ENCODE measurements at regions not wholly inside any gene's neighbourhood (a gene's known extent, or its start where the extent isn't known, plus 50 kb on each side); places are given as distances from the start of the nearest gene placed in this dataset.
"Not testable (repeated sequence)": the region's sequence is repeated elsewhere in the genome, so short reads cannot be mapped to it uniquely, and the experiment has no call there.

- H3K27me3 ChIP-seq (replicated peaks in 1 of 2; ENCODE audit: control insufficient read depth in 2 of 2, extremely low read depth in 1 of 2, insufficient read depth in 2 of 2, low read length in 1 of 2), result no peaks in the 10 kb centered on the region
- no peaks in the 10 kb centered on the region for H3K4me1 ChIP-seq (ENCODE audit: control insufficient read depth in 1 of 2, extremely low read depth in 1 of 2, insufficient read depth in 2 of 2, low read length in 2 of 2)
- no peak overlapping the region for H3K27ac Mint-ChIP-seq
- POLR2A ChIA-PET, result interaction anchor here in 1 of 2 donors (0.9 kb wide), 1 partner anchor 9 kb away, joined by 4 read pairs; no protein-coding TSS in a partner anchor
- H3K4me1 Mint-ChIP-seq, result no peaks in the 10 kb centered on the region
- H3K27ac ChIP-seq (ENCODE audit: low read length), result no peak overlapping the region
- CTCF ChIA-PET, result no interaction called here
- H3K36me3 Mint-ChIP-seq, result no peaks in the 10 kb centered on the region
- DNase-seq, result no peak
- no peak overlapping the region for H3K4me3 ChIP-seq (ENCODE audit: control insufficient read depth in 1 of 2, extremely low read depth in 1 of 2, low read length in 1 of 2)
- no peak for ATAC-seq (replicated peaks in 1 of 4)
- no peaks in the 10 kb centered on the region for H3K27me3 Mint-ChIP-seq
- peaks cover 0 to 6% (median 0%) of the 10 kb centered on the region in 3 donors for H3K9me3 Mint-ChIP-seq
- H3K36me3 ChIP-seq (ENCODE audit: control insufficient read depth in 2 of 2, extremely low read depth in 1 of 2, insufficient read depth in 1 of 2, low read length in 1 of 2), result no peaks in the 10 kb centered on the region
- no CpG with 5 or more reads among the region's 1 CpG for WGBS (ENCODE audit: insufficient coverage)
- H3K4me3 Mint-ChIP-seq, result no peak overlapping the region
- no peaks in the 10 kb centered on the region for H3K9me3 ChIP-seq
Observed at GRCh38 chr2:13266166-13266565, 549.4 kb downstream of the TRIB2 start.

GRCh38 chr2:13284688-13285087, 568.0 kb downstream of the TRIB2 start:
- H3K36me3 ChIP-seq (ENCODE audit: control insufficient read depth in 2 of 2, extremely low read depth in 1 of 2, insufficient read depth in 1 of 2, low read length in 1 of 2), result no peaks in the 10 kb centered on the region
- ATAC-seq (replicated peaks in 1 of 4), result no peak
- H3K27me3 ChIP-seq (replicated peaks in 1 of 2; ENCODE audit: control insufficient read depth in 2 of 2, extremely low read depth in 1 of 2, insufficient read depth in 2 of 2, low read length in 1 of 2), result no peaks in the 10 kb centered on the region
- WGBS (ENCODE audit: insufficient coverage), result 78% methylated on average over 8 of the region's 8 CpGs
- no peak overlapping the region for H3K4me3 ChIP-seq (ENCODE audit: control insufficient read depth in 1 of 2, extremely low read depth in 1 of 2, low read length in 1 of 2)
- DNase-seq, result no peak
- no peaks in the 10 kb centered on the region for H3K4me1 Mint-ChIP-seq
- H3K4me1 ChIP-seq (ENCODE audit: control insufficient read depth in 1 of 2, extremely low read depth in 1 of 2, insufficient read depth in 2 of 2, low read length in 2 of 2), result no peaks in the 10 kb centered on the region
- H3K4me3 Mint-ChIP-seq, result no peak overlapping the region
- H3K27ac Mint-ChIP-seq, result no peak overlapping the region
- no peaks in the 10 kb centered on the region for H3K9me3 ChIP-seq
- peaks cover 0 to 3% of the 10 kb centered on the region in 2 donors for H3K27me3 Mint-ChIP-seq
- H3K36me3 Mint-ChIP-seq, result no peaks in the 10 kb centered on the region
- POLR2A ChIA-PET, result no interaction called here
- H3K9me3 Mint-ChIP-seq, result peaks cover 0 to 4% (median 0%) of the 10 kb centered on the region in 3 donors
- H3K27ac ChIP-seq (ENCODE audit: low read length), result no peak overlapping the region
- CTCF ChIA-PET, result no interaction called here

- Mint-ChIP-seq H3K4me1 (no peaks in the 10 kb centered on the region), H3K9me3 (peaks cover 0 to 4% (median 0%) of the 10 kb centered on the region in 3 donors), H3K27ac (no peak overlapping the region), H3K27me3 (no peaks in the 10 kb centered on the region), H3K4me3 (no peak overlapping the region), H3K36me3 (no peaks in the 10 kb centered on the region)
- Histone ChIP-seq H3K27me3 (replicated peaks in 1 of 2; ENCODE audit: control insufficient read depth in 2 of 2, extremely low read depth in 1 of 2, insufficient read depth in 2 of 2, low read length in 1 of 2) (no peaks in the 10 kb centered on the region), H3K36me3 (ENCODE audit: control insufficient read depth in 2 of 2, extremely low read depth in 1 of 2, insufficient read depth in 1 of 2, low read length in 1 of 2) (no peaks in the 10 kb centered on the region), H3K4me3 (ENCODE audit: control insufficient read depth in 1 of 2, extremely low read depth in 1 of 2, low read length in 1 of 2) (no peak overlapping the region), H3K27ac (ENCODE audit: low read length) (no peak overlapping the region), H3K4me1 (ENCODE audit: control insufficient read depth in 1 of 2, extremely low read depth in 1 of 2, insufficient read depth in 2 of 2, low read length in 2 of 2) (no peaks in the 10 kb centered on the region), H3K9me3 (no peaks in the 10 kb centered on the region)
- no peak for ATAC-seq (replicated peaks in 1 of 4)
- no peak for DNase-seq
- ChIA-PET CTCF (no interaction called here), POLR2A (no interaction called here)
Observed at GRCh38 chr2:13289310-13289709, 572.6 kb downstream of the TRIB2 start.

GRCh38 chr2:13308478-13308805, 591.7 kb downstream of the TRIB2 start:
- ATAC-seq (replicated peaks in 1 of 4); H3K36me3 ChIP-seq (ENCODE audit: control insufficient read depth in 2 of 2, extremely low read depth in 1 of 2, insufficient read depth in 1 of 2, low read length in 1 of 2); H3K9me3 ChIP-seq; H3K36me3 Mint-ChIP-seq; H3K4me1 Mint-ChIP-seq; H3K4me3 ChIP-seq (ENCODE audit: control insufficient read depth in 1 of 2, extremely low read depth in 1 of 2, low read length in 1 of 2); DNase-seq; H3K27me3 ChIP-seq (replicated peaks in 1 of 2; ENCODE audit: control insufficient read depth in 2 of 2, extremely low read depth in 1 of 2, insufficient read depth in 2 of 2, low read length in 1 of 2); H3K4me1 ChIP-seq (ENCODE audit: control insufficient read depth in 1 of 2, extremely low read depth in 1 of 2, insufficient read depth in 2 of 2, low read length in 2 of 2); H3K27me3 Mint-ChIP-seq; H3K27ac Mint-ChIP-seq; POLR2A ChIA-PET; H3K27ac ChIP-seq (ENCODE audit: low read length); CTCF ChIA-PET; H3K4me3 Mint-ChIP-seq: not testable (repeated sequence)
- peaks cover 2 to 14% (median 3%) of the 10 kb centered on the region in 3 donors for H3K9me3 Mint-ChIP-seq
- WGBS (ENCODE audit: insufficient coverage), result 93% methylated on average over 22 of the region's 33 CpGs

- POLR2A ChIA-PET, result no interaction called here
- Mint-ChIP-seq H3K4me3 (no peak overlapping the region), H3K27me3 (no peaks in the 10 kb centered on the region), H3K4me1 (no peaks in the 10 kb centered on the region), H3K36me3 (no peaks in the 10 kb centered on the region), H3K9me3 (peaks cover 3 to 17% (median 6%) of the 10 kb centered on the region in 3 donors), H3K27ac (no peak overlapping the region)
- DNase-seq (no peak), ATAC-seq (replicated peaks in 1 of 4) (no peak)
- Histone ChIP-seq H3K36me3 (ENCODE audit: control insufficient read depth in 2 of 2, extremely low read depth in 1 of 2, insufficient read depth in 1 of 2, low read length in 1 of 2) (no peaks in the 10 kb centered on the region), H3K4me3 (ENCODE audit: control insufficient read depth in 1 of 2, extremely low read depth in 1 of 2, low read length in 1 of 2) (no peak overlapping the region), H3K4me1 (ENCODE audit: control insufficient read depth in 1 of 2, extremely low read depth in 1 of 2, insufficient read depth in 2 of 2, low read length in 2 of 2) (no peaks in the 10 kb centered on the region), H3K9me3 (no peaks in the 10 kb centered on the region), H3K27ac (ENCODE audit: low read length) (no peak overlapping the region), H3K27me3 (replicated peaks in 1 of 2; ENCODE audit: control insufficient read depth in 2 of 2, extremely low read depth in 1 of 2, insufficient read depth in 2 of 2, low read length in 1 of 2) (no peaks in the 10 kb centered on the region)
- WGBS (ENCODE audit: insufficient coverage), result 50% methylated on average over 2 of the region's 4 CpGs
- CTCF ChIA-PET, result no interaction called here
Observed at GRCh38 chr2:13308989-13309388, 592.3 kb downstream of the TRIB2 start.

- Histone ChIP-seq H3K36me3 (ENCODE audit: control insufficient read depth in 2 of 2, extremely low read depth in 1 of 2, insufficient read depth in 1 of 2, low read length in 1 of 2) (no peaks in the 10 kb centered on the region), H3K4me1 (ENCODE audit: control insufficient read depth in 1 of 2, extremely low read depth in 1 of 2, insufficient read depth in 2 of 2, low read length in 2 of 2) (no peaks in the 10 kb centered on the region), H3K27me3 (replicated peaks in 1 of 2; ENCODE audit: control insufficient read depth in 2 of 2, extremely low read depth in 1 of 2, insufficient read depth in 2 of 2, low read length in 1 of 2) (no peaks in the 10 kb centered on the region), H3K27ac (ENCODE audit: low read length) (no peak overlapping the region), H3K4me3 (ENCODE audit: control insufficient read depth in 1 of 2, extremely low read depth in 1 of 2, low read length in 1 of 2) (no peak overlapping the region), H3K9me3 (peaks cover 2% of the 10 kb centered on the region)
- no peaks in the 10 kb centered on the region for H3K36me3 Mint-ChIP-seq
- peaks cover 3 to 11% (median 4%) of the 10 kb centered on the region in 3 donors for H3K9me3 Mint-ChIP-seq
- no peak for DNase-seq
- no peaks in the 10 kb centered on the region for H3K4me1 Mint-ChIP-seq
- H3K27ac Mint-ChIP-seq, result no peak overlapping the region
- no peaks in the 10 kb centered on the region for H3K27me3 Mint-ChIP-seq
- ATAC-seq (replicated peaks in 1 of 4), result no peak
- no peak overlapping the region for H3K4me3 Mint-ChIP-seq
- ChIA-PET CTCF (no interaction called here), POLR2A (no interaction called here)
- no CpG with 5 or more reads among the region's 2 CpGs for WGBS (ENCODE audit: insufficient coverage)
Observed at GRCh38 chr2:13332060-13332459, 615.3 kb downstream of the TRIB2 start.

GRCh38 chr2:13334071-13334470, 617.3 kb downstream of the TRIB2 start:
- H3K27ac ChIP-seq (ENCODE audit: low read length); H3K4me1 Mint-ChIP-seq; H3K27ac Mint-ChIP-seq; H3K27me3 ChIP-seq (replicated peaks in 1 of 2; ENCODE audit: control insufficient read depth in 2 of 2, extremely low read depth in 1 of 2, insufficient read depth in 2 of 2, low read length in 1 of 2); H3K27me3 Mint-ChIP-seq; H3K4me3 Mint-ChIP-seq; H3K36me3 Mint-ChIP-seq; H3K4me1 ChIP-seq (ENCODE audit: control insufficient read depth in 1 of 2, extremely low read depth in 1 of 2, insufficient read depth in 2 of 2, low read length in 2 of 2); ATAC-seq (replicated peaks in 1 of 4); H3K4me3 ChIP-seq (ENCODE audit: control insufficient read depth in 1 of 2, extremely low read depth in 1 of 2, low read length in 1 of 2); CTCF ChIA-PET; H3K9me3 ChIP-seq; H3K36me3 ChIP-seq (ENCODE audit: control insufficient read depth in 2 of 2, extremely low read depth in 1 of 2, insufficient read depth in 1 of 2, low read length in 1 of 2); POLR2A ChIA-PET; DNase-seq: not testable (repeated sequence)
- peaks cover 5 to 18% (median 11%) of the 10 kb centered on the region in 3 donors for H3K9me3 Mint-ChIP-seq

Measured in T-cell (primary cell).